HepG2 (cell line): ENCODE measurements at regions not wholly inside any gene's neighbourhood (a gene's known extent, or its start where the extent isn't known, plus 50 kb on each side); places are given as distances from the start of the nearest gene placed in this dataset.

Source experiments
- ATAC-seq: fragments of 200-7000 bp; cut with Tn5 transposase; 3 replicates; pipeline ENCODE4 v1.9.1; 2020; ENCODE audit warnings: mild to moderate bottlenecking, moderate library complexity
- BruUV-seq: library from RNA; stranded (reverse); fragments of 400-500 nt; replicated peaks from 2 replicates; lab custom pipeline; 2021; lab: Mats Ljungman, UMichigan
- CTCF ChIA-PET: fragments of 300-600 bp; formaldehyde crosslinking; extraction: SDS; loops from one replicate; lab custom pipeline; 2021; ENCODE audit warnings: low total read pairs, inconsistent platforms, low intra/inter-chr PET ratio; lab: Yijun Ruan, JAX
- POLR2A ChIA-PET: fragments of 350-600 bp; sonication (Branson Sonifier 250); formaldehyde crosslinking; loops from one replicate; lab custom pipeline; 2020; ENCODE audit warnings: antibody characterized with exemption, inconsistent platforms; lab: Yijun Ruan, JAX
- DNase-seq: peaks from one replicate; pipeline ENCODE4 v3.0.0-alpha.2; 2015; ENCODE audit warnings: low spot score
- FAIRE-seq: peaks from 3 replicates; lab custom pipeline; 2011; peaks lifted over from hg19 to GRCh38; lab: Jason Lieb, UNC
- H2AFZ ChIP-seq: one replicate; pipeline ENCODE4 v1.6.1; 2011; ENCODE audit warnings: low read length, inconsistent platforms
- H3K27ac ChIP-seq: fragments of 300-600 bp; 3 replicates; pipeline ENCODE4 v1.8.0; 2011; ENCODE audit warnings: mixed run types, mild to moderate bottlenecking, mixed read lengths, low read length, inconsistent platforms; ENCODE audit not compliant: insufficient read depth; ENCODE audit errors: extremely low read length
- H3K27me3 ChIP-seq, 2 experiments: fragments of 200-600 bp in 1 of 2; 2 replicates in 1 of 2; 3 replicates in 1 of 2; pipeline versions ENCODE4 v1.6.0 to v1.8.0; 2011; ENCODE audit warnings: low read length in 2 of 2, mild to moderate bottlenecking in 2 of 2, moderate library complexity in 2 of 2, inconsistent platforms in 1 of 2; ENCODE audit not compliant: insufficient read depth in 2 of 2, control insufficient read depth in 1 of 2
- H3K36me3 ChIP-seq, 2 experiments: fragments of 200-600 bp in 1 of 2; replicated peaks in 1 of 2; 2 replicates in 1 of 2; 3 replicates in 1 of 2; pipeline versions ENCODE4 v1.5.1 to v1.8.0; 2011; ENCODE audit warnings: low read length in 2 of 2, inconsistent platforms in 1 of 2; ENCODE audit not compliant: insufficient read depth in 2 of 2, control insufficient read depth in 1 of 2
- H3K4me1 ChIP-seq: 2 replicates; pipeline ENCODE4 v1.5.1; 2012; ENCODE audit warnings: low read length, inconsistent platforms; ENCODE audit not compliant: insufficient read depth
- H3K4me2 ChIP-seq: 2 replicates; pipeline ENCODE4 v1.6.0; 2011; ENCODE audit warnings: low read depth, low read length, inconsistent platforms
- H3K4me3 ChIP-seq, 3 experiments: fragments of 200-600 bp in 1 of 3; sonication (generic), shearing (Covaris generic) in 1 of 3; replicated peaks in 1 of 3; 2 replicates each; pipeline ENCODE4 v1.5.1; 2011 to 2016; ENCODE audit warnings: low read length in 3 of 3, inconsistent platforms in 2 of 3, low read depth in 2 of 3, mild to moderate bottlenecking in 2 of 3, control low read depth in 1 of 3, mixed read lengths in 1 of 3; ENCODE audit not compliant: insufficient read depth in 1 of 3
- H3K79me2 ChIP-seq: one replicate; pipeline ENCODE4 v1.6.1; 2011; ENCODE audit warnings: low read length, inconsistent platforms; ENCODE audit not compliant: insufficient read depth
- H3K9ac ChIP-seq: 2 replicates; pipeline ENCODE4 v1.6.0; 2011; ENCODE audit warnings: mild to moderate bottlenecking, low read depth, low read length, inconsistent platforms; ENCODE audit not compliant: insufficient read depth
- H3K9me3 ChIP-seq: 2 replicates; pipeline ENCODE4 v1.5.1; 2012; ENCODE audit warnings: mild to moderate bottlenecking, low read length
- H4K20me1 ChIP-seq: 2 replicates; pipeline ENCODE4 v1.6.0; 2011; ENCODE audit warnings: inconsistent platforms, mild to moderate bottlenecking, low read length, moderate library complexity; ENCODE audit not compliant: insufficient read depth
- AHR ChIP-seq: IDR thresholded peaks from 2 replicates; pipeline ENCODE4 v1.6.1; 2018; ENCODE audit warnings: missing genetic modification reagents, missing compliant biosample characterization
- ARNT2 ChIP-seq: sonication (generic); formaldehyde crosslinking; IDR thresholded peaks from 2 replicates; pipeline ENCODE4 v1.8.0; 2022; ENCODE audit warnings: mild to moderate bottlenecking, low read depth, missing genetic modification reagents, moderate library complexity
- ATF6 ChIP-seq: sonication (generic); formaldehyde crosslinking; conservative IDR thresholded peaks from 2 replicates; pipeline ENCODE4 v1.4.0; 2020; ENCODE audit warnings: missing genetic modification reagents
- CSRNP1 ChIP-seq: sonication (generic); formaldehyde crosslinking; IDR thresholded peaks from 2 replicates; pipeline ENCODE4 v1.8.1; 2023; ENCODE audit warnings: mild to moderate bottlenecking, missing genetic modification reagents
- DNMT1 ChIP-seq: sonication (generic); formaldehyde crosslinking; IDR thresholded peaks from 2 replicates; pipeline ENCODE4 v1.5.1; 2020; ENCODE audit warnings: mild to moderate bottlenecking, missing genetic modification reagents
- FIP1L1 ChIP-seq: fragments of 200-400 bp; formaldehyde crosslinking; IDR thresholded peaks from 2 replicates; pipeline ENCODE4 v1.6.1; 2018; ENCODE audit warnings: low read depth, mild to moderate bottlenecking, low read length, moderate library complexity, borderline replicate concordance; ENCODE audit not compliant: insufficient read depth
- HDAC2 ChIP-seq: sonication (generic); formaldehyde crosslinking; IDR thresholded peaks from 2 replicates; pipeline ENCODE4 v1.4.0; 2020; ENCODE audit warnings: missing genetic modification reagents
- HOXA7 ChIP-seq: sonication (generic); formaldehyde crosslinking; IDR thresholded peaks from 2 replicates; pipeline ENCODE4 v1.8.1; 2022; ENCODE audit warnings: mild to moderate bottlenecking, missing genetic modification reagents, moderate library complexity
- JUND ChIP-seq: sonication (generic); formaldehyde crosslinking; IDR thresholded peaks from 2 replicates; pipeline ENCODE4 v1.8.0; 2022; ENCODE audit warnings: mild to moderate bottlenecking, missing genetic modification reagents
- REL ChIP-seq: sonication (generic); formaldehyde crosslinking; conservative IDR thresholded peaks from 2 replicates; pipeline ENCODE4 v1.8.0; 2022; ENCODE audit warnings: mild to moderate bottlenecking, missing genetic modification reagents, moderate library complexity
- RFXANK ChIP-seq: IDR thresholded peaks from 2 replicates; pipeline ENCODE4 v1.6.1; 2016
- ZNF230 ChIP-seq: sonication (generic); formaldehyde crosslinking; IDR thresholded peaks from 2 replicates; pipeline ENCODE4 v1.4.0; 2020; ENCODE audit warnings: mild to moderate bottlenecking, missing genetic modification reagents
- ZNF644 ChIP-seq: IDR thresholded peaks from 2 replicates; pipeline ENCODE4 v1.6.1; 2016; ENCODE audit warnings: low read depth
- ZNF709 ChIP-seq: sonication (generic); formaldehyde crosslinking; IDR thresholded peaks from 2 replicates; pipeline ENCODE4 v1.5.0; 2020; ENCODE audit warnings: mild to moderate bottlenecking, missing genetic modification reagents
- ZNF790 ChIP-seq: sonication (generic); formaldehyde crosslinking; IDR thresholded peaks from 2 replicates; pipeline ENCODE4 v1.8.0; 2022; ENCODE audit warnings: missing genetic modification reagents, mild to moderate bottlenecking, borderline replicate concordance
- ZSCAN31 ChIP-seq: sonication (generic); formaldehyde crosslinking; IDR thresholded peaks from 2 replicates; pipeline ENCODE4 v1.5.0; 2020; ENCODE audit warnings: low read depth, mild to moderate bottlenecking, missing genetic modification reagents
- ZSCAN9 ChIP-seq: IDR thresholded peaks from 2 replicates; pipeline ENCODE4 v1.6.1; 2016; ENCODE audit warnings: borderline replicate concordance
- whole genome bisulfite sequencing: methylation state at CpG from one replicate; pipeline ENCODE4 v1.1.6; 2017; ENCODE audit warnings: low lambda C conversion rate; 5-methylcytosine and 5-hydroxymethylcytosine counted together
- in situ Hi-C: cut with HindIII; loops from 2 replicates; pipeline ENCODE4 v1.10.0; 2017; ENCODE audit warnings: low pct_unique_long_range_greater_than_20kb; ENCODE audit not compliant: extremely low pct_ligation_motif_present
- intact Hi-C: fragments of 100-400 bp; cut with micrococcal nuclease; formaldehyde crosslinking; loops from one replicate; pipeline ENCODE4 v1.10.0; 2022; ENCODE audit not compliant: unreplicated experiment

GRCh38 chr13:77377016-77377415 lies 50.1 kb upstream of the MYCBP2 start:
- in situ Hi-C loops, result no loop called here
- ChIA-PET POLR2A (no interaction called here), CTCF (no interaction called here)
- Histone ChIP-seq H4K20me1 (no peaks in the 10 kb centered on the region), H3K27ac (no peak overlapping the region), H3K27me3 (no peaks in the 10 kb centered on the region), H3K4me1 (no peaks in the 10 kb centered on the region), H3K4me2 (no peak overlapping the region), H2AFZ (no peak overlapping the region), H3K9me3 (no peaks in the 10 kb centered on the region), H3K4me3 (no peak overlapping the region), H3K36me3 (no peaks in the 10 kb centered on the region), H3K79me2 (no peaks in the 10 kb centered on the region), H3K9ac (no peak overlapping the region)
- intact Hi-C loops, result no loop called here
- BruUV-seq, result no TSS peak
- ATAC-seq (no peak), DNase-seq (no peak), FAIRE-seq (no peak)
- no peak for TF ChIP-seq ZNF644 (CRISPR knock-in tag)
- no peak for TF ChIP-seq HDAC2 (CRISPR knock-in tag)
- TF ChIP-seq CSRNP1 (CRISPR knock-in tag), result no peak
- no peak for TF ChIP-seq ARNT2 (CRISPR knock-in tag)
- no peak for TF ChIP-seq AHR (CRISPR knock-in tag)
- TF ChIP-seq REL (CRISPR knock-in tag), result no peak
- no peak for TF ChIP-seq RFXANK (CRISPR knock-in tag)
- TF ChIP-seq ZNF709 (CRISPR knock-in tag), result no peak
- TF ChIP-seq ZSCAN31, result no peak
- no peak for TF ChIP-seq JUND
- no peak for TF ChIP-seq ZNF790 (CRISPR knock-in tag)
- no peak for TF ChIP-seq ZSCAN9
- no peak for TF ChIP-seq ATF6 (CRISPR knock-in tag)
- TF ChIP-seq DNMT1 (CRISPR knock-in tag), result no peak
- no peak for TF ChIP-seq HOXA7 (CRISPR knock-in tag)
- TF ChIP-seq FIP1L1, result no peak
- no peak for TF ChIP-seq ZNF230 (CRISPR knock-in tag)
- WGBS, result 34% methylated on average over 1 of the region's 1 CpG
